HCT116 (cell line): ENCODE measurements at regions not wholly inside any gene's neighbourhood (a gene's known extent, or its start where the extent isn't known, plus 50 kb on each side); places are given as distances from the start of the nearest gene placed in this dataset.

Experiments used
- CEBPB ChIP-seq: IDR thresholded peaks from 2 replicates; pipeline ENCODE4 v1.6.1; 2012; ENCODE audit warnings: low read depth
- EZH2 ChIP-seq: fragments of 200-600 bp; sonication (generic); IDR thresholded peaks from 2 replicates; pipeline ENCODE4 v1.6.1; 2017; ENCODE audit warnings: antibody characterized with exemption, mixed run types
- EZH2phosphoT487 ChIP-seq: fragments of 200-600 bp; IDR thresholded peaks from 2 replicates; pipeline ENCODE4 v1.6.1; 2018; ENCODE audit warnings: antibody characterized with exemption, borderline replicate concordance
- JUND ChIP-seq: IDR thresholded peaks from 2 replicates; pipeline ENCODE4 v1.6.1; 2012
- POLR2A ChIP-seq: IDR thresholded peaks from 2 replicates; pipeline ENCODE4 v1.7.0; 2011; ENCODE audit warnings: borderline replicate concordance; ENCODE audit not compliant: insufficient read depth, insufficient read length; ENCODE audit errors: extremely low read depth
- POLR2AphosphoS5 ChIP-seq: IDR thresholded peaks from 2 replicates; pipeline ENCODE4 v1.6.1; 2011; ENCODE audit warnings: mild to moderate bottlenecking, low read depth, low read length, moderate library complexity
- REST ChIP-seq: IDR thresholded peaks from 2 replicates; pipeline ENCODE4 v1.6.1; 2012; ENCODE audit warnings: low read depth
- SIN3A ChIP-seq: IDR thresholded peaks from 2 replicates; pipeline ENCODE4 v1.6.1; 2012; ENCODE audit warnings: low read depth
- SP1 ChIP-seq: IDR thresholded peaks from 2 replicates; pipeline ENCODE4 v1.6.1; 2012; ENCODE audit warnings: low read depth
- YY1 ChIP-seq: IDR thresholded peaks from 2 replicates; pipeline ENCODE4 v1.6.1; 2011; ENCODE audit warnings: low read length, low read depth, moderate library complexity, mild to moderate bottlenecking; ENCODE audit not compliant: insufficient replicate concordance; ENCODE audit errors: extremely low read depth
- ZNF274 ChIP-seq: fragments of 200-500 bp; sonication (Bioruptor generic); IDR thresholded peaks from 2 replicates; pipeline ENCODE4 v1.6.1; 2014; ENCODE audit warnings: mild to moderate bottlenecking, low read depth, low read length, inconsistent platforms
- TF ChIP-seq, protein P1 (sequence below), 3 experiments: fragments of 200-600 bp in 1 of 3; sonication (generic) in 1 of 3; IDR thresholded peaks in 2 of 3; conservative IDR thresholded peaks in 1 of 3; 2 replicates each; pipeline ENCODE4 v1.5.1; 2012 to 2017; ENCODE audit warnings: low read depth in 2 of 3, low read length in 2 of 3, antibody characterized with exemption in 1 of 3, borderline replicate concordance in 1 of 3, control low read depth in 1 of 3, mild to moderate bottlenecking in 1 of 3, mixed read lengths in 1 of 3, mixed run types in 1 of 3, moderate library complexity in 1 of 3; ENCODE audit not compliant: insufficient read depth in 1 of 3
- TF ChIP-seq, protein P2 (sequence below): IDR thresholded peaks from 2 replicates; pipeline ENCODE4 v1.6.1; 2011; ENCODE audit warnings: mild to moderate bottlenecking, low read length, moderate library complexity; ENCODE audit not compliant: insufficient replicate concordance; ENCODE audit errors: extremely low read depth
- TF ChIP-seq, protein P3 (sequence below): IDR thresholded peaks from 2 replicates; pipeline ENCODE4 v1.6.1; 2012

DNA sequence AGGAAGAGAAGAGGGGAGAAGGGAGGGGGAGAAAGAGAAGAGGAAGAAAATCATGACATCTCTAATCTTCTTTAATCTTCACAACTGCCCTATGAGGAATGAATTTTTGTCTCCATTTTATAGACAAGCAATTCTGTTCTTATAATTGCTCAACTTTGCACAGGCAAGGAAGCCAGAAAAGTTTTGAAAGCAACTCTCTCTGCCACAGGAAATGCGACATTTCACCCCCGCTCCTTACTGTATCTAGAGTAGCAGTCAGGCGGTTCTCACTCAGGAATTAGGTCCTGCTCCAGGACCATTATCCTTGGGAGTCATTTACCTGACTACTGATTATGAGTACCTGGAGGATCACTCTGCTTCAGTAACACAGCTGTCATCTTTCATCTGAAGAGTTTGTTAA lies 69.2 kb upstream of the FAM9A start:
- TF ChIP-seq, protein P1, sequence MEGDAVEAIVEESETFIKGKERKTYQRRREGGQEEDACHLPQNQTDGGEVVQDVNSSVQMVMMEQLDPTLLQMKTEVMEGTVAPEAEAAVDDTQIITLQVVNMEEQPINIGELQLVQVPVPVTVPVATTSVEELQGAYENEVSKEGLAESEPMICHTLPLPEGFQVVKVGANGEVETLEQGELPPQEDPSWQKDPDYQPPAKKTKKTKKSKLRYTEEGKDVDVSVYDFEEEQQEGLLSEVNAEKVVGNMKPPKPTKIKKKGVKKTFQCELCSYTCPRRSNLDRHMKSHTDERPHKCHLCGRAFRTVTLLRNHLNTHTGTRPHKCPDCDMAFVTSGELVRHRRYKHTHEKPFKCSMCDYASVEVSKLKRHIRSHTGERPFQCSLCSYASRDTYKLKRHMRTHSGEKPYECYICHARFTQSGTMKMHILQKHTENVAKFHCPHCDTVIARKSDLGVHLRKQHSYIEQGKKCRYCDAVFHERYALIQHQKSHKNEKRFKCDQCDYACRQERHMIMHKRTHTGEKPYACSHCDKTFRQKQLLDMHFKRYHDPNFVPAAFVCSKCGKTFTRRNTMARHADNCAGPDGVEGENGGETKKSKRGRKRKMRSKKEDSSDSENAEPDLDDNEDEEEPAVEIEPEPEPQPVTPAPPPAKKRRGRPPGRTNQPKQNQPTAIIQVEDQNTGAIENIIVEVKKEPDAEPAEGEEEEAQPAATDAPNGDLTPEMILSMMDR (IDR thresholded peaks at IDR 0.05 in 2 of 3, conservative IDR thresholded peaks at IDR 0.05 in 1 of 3; ENCODE audit: borderline replicate concordance in 1 of 3, insufficient read depth in 1 of 3, low read depth in 2 of 3, low read length in 2 of 3): no peak
- TF ChIP-seq EZH2 (no peak), POLR2A (no peak), EZH2phosphoT487 (no peak), YY1 (no peak), POLR2AphosphoS5 (no peak), SP1 (no peak), REST (no peak), SIN3A (no peak), ZNF274 (no peak), CEBPB (no peak), JUND (no peak)
- TF ChIP-seq, protein P2, sequence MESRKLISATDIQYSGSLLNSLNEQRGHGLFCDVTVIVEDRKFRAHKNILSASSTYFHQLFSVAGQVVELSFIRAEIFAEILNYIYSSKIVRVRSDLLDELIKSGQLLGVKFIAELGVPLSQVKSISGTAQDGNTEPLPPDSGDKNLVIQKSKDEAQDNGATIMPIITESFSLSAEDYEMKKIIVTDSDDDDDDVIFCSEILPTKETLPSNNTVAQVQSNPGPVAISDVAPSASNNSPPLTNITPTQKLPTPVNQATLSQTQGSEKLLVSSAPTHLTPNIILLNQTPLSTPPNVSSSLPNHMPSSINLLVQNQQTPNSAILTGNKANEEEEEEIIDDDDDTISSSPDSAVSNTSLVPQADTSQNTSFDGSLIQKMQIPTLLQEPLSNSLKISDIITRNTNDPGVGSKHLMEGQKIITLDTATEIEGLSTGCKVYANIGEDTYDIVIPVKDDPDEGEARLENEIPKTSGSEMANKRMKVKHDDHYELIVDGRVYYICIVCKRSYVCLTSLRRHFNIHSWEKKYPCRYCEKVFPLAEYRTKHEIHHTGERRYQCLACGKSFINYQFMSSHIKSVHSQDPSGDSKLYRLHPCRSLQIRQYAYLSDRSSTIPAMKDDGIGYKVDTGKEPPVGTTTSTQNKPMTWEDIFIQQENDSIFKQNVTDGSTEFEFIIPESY: no peak
- TF ChIP-seq, protein P3, sequence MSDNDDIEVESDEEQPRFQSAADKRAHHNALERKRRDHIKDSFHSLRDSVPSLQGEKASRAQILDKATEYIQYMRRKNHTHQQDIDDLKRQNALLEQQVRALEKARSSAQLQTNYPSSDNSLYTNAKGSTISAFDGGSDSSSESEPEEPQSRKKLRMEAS: no peak
